ENCODE measurements at regions not wholly inside any gene's neighbourhood (a gene's known extent, or its start where the extent isn't known, plus 50 kb on each side); places are given as distances from the start of the nearest gene placed in this dataset.

GRCh38 chr19:30276011-30276882 is 95.9 kb upstream of the ZNF536 start:
- TF ChIP-seq CTCF (IDR thresholded peaks at IDR 0.05; ENCODE audit: low read depth, low read length, missing input control) (no peak), TAF1 (conservative IDR thresholded peaks at IDR 0.05) (no peak)

Measured in liver (tissue), 3 donors.